ENCODE measurements at regions not wholly inside any gene's neighbourhood (a gene's known extent, or its start where the extent isn't known, plus 50 kb on each side); places are given as distances from the start of the nearest gene placed in this dataset.

- no peak overlapping the region for H3K27ac ChIP-seq
Measured at GRCh38 chr7:31423994-31424393, 83.5 kb upstream of the NEUROD6 start.

GRCh38 chr7:31432176-31432575 is 81.7 kb upstream of the ITPRID1 start:
- H3K27ac ChIP-seq = no peak overlapping the region
- TF ChIP-seq CTCF (IDR thresholded peaks at IDR 0.05) = no peak
- intact Hi-C loops (cut with DNase I) = no loop called here
- DNase-seq (ENCODE audit: low spot score in 2 of 2) = no peak
- H3K36me3 ChIP-seq = no peaks in the 10 kb centered on the region
- H3K27me3 ChIP-seq = no peaks in the 10 kb centered on the region
- H3K9me3 ChIP-seq = no peaks in the 10 kb centered on the region
- no peak overlapping the region for H3K4me3 ChIP-seq
- no peaks in the 10 kb centered on the region for H3K4me1 ChIP-seq

More at GRCh38 chr7:31423994-31424393, 83.5 kb upstream of the NEUROD6 start:
- H3K27me3 ChIP-seq = no peaks in the 10 kb centered on the region
- no peak overlapping the region for H3K4me3 ChIP-seq
- no peaks in the 10 kb centered on the region for H3K36me3 ChIP-seq
- H3K9me3 ChIP-seq = no peaks in the 10 kb centered on the region
- H3K4me1 ChIP-seq = no peaks in the 10 kb centered on the region
- no peak for TF ChIP-seq CTCF (IDR thresholded peaks at IDR 0.05)
- no peak for DNase-seq (ENCODE audit: low spot score in 2 of 2)
- intact Hi-C loops (cut with DNase I) = no loop called here

GRCh38 chr7:31432836-31433340 is 81.0 kb upstream of the ITPRID1 start:
- Histone ChIP-seq H3K27me3 (no peaks in the 10 kb centered on the region), H3K4me3 (no peak overlapping the region), H3K9me3 (no peaks in the 10 kb centered on the region), H3K4me1 (no peaks in the 10 kb centered on the region), H3K36me3 (no peaks in the 10 kb centered on the region), H3K27ac (no peak overlapping the region)
- TF ChIP-seq CTCF (IDR thresholded peaks at IDR 0.05) = no peak
- DNase-seq (ENCODE audit: low spot score in 2 of 2) = no peak
- intact Hi-C loops (cut with DNase I) = no loop called here

GRCh38 chr7:31437250-31437865 is 76.5 kb upstream of the ITPRID1 start:
- Histone ChIP-seq H3K9me3 (no peaks in the 10 kb centered on the region), H3K27ac (no peak overlapping the region), H3K4me3 (no peak overlapping the region), H3K27me3 (no peaks in the 10 kb centered on the region), H3K4me1 (no peaks in the 10 kb centered on the region), H3K36me3 (no peaks in the 10 kb centered on the region)
- DNase-seq (ENCODE audit: low spot score in 2 of 2) = no peak
- intact Hi-C loops (cut with DNase I) = no loop called here
- TF ChIP-seq CTCF (IDR thresholded peaks at IDR 0.05) = no peak

GRCh38 chr7:31439165-31439564 is 74.7 kb upstream of the ITPRID1 start:
- Histone ChIP-seq H3K36me3 (no peaks in the 10 kb centered on the region), H3K27me3 (no peaks in the 10 kb centered on the region), H3K27ac (no peak overlapping the region), H3K4me3 (no peak overlapping the region), H3K4me1 (no peaks in the 10 kb centered on the region), H3K9me3 (no peaks in the 10 kb centered on the region)
- no peak for DNase-seq (ENCODE audit: low spot score in 2 of 2)
- no peak for TF ChIP-seq CTCF (IDR thresholded peaks at IDR 0.05)
- intact Hi-C loops (cut with DNase I) = no loop called here

- Histone ChIP-seq H3K4me1 (no peaks in the 10 kb centered on the region), H3K36me3 (no peaks in the 10 kb centered on the region), H3K9me3 (no peaks in the 10 kb centered on the region), H3K27me3 (no peaks in the 10 kb centered on the region), H3K4me3 (no peak overlapping the region), H3K27ac (no peak overlapping the region)
- no peak for DNase-seq (ENCODE audit: low spot score in 2 of 2)
- intact Hi-C loops (cut with DNase I) = no loop called here
- no peak for TF ChIP-seq CTCF (IDR thresholded peaks at IDR 0.05)
Measured at GRCh38 chr7:31440511-31440910, 73.4 kb upstream of the ITPRID1 start.

Measured in ascending aorta (tissue), 2 donors.